ENCODE measurements at regions not wholly inside any gene's neighbourhood (a gene's known extent, or its start where the extent isn't known, plus 50 kb on each side); places are given as distances from the start of the nearest gene placed in this dataset.

DNA sequence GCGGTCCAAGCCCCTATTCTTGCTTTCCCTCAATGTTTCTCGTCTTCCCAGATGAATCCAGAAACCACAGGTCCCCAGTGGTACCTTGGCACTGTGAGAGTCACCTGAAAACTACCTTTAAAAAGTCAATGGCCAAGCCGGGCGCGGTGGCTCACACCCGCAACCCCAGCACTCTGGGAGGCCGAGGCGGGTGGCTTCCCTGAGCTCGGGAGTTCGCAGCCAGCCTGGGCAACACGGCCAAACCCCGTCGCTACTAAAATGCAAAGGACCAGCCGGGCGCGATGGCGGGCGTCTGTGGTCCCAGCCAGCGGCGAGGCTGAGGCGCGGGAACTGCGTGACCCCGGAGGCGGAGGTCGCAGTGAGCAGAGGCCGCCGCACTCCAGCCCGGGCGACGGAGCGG lies 285.9 kb downstream of the CHL1 start:
- TF ChIP-seq, protein P1, sequence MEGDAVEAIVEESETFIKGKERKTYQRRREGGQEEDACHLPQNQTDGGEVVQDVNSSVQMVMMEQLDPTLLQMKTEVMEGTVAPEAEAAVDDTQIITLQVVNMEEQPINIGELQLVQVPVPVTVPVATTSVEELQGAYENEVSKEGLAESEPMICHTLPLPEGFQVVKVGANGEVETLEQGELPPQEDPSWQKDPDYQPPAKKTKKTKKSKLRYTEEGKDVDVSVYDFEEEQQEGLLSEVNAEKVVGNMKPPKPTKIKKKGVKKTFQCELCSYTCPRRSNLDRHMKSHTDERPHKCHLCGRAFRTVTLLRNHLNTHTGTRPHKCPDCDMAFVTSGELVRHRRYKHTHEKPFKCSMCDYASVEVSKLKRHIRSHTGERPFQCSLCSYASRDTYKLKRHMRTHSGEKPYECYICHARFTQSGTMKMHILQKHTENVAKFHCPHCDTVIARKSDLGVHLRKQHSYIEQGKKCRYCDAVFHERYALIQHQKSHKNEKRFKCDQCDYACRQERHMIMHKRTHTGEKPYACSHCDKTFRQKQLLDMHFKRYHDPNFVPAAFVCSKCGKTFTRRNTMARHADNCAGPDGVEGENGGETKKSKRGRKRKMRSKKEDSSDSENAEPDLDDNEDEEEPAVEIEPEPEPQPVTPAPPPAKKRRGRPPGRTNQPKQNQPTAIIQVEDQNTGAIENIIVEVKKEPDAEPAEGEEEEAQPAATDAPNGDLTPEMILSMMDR (IDR thresholded peaks at IDR 0.05) = no peak
- TF ChIP-seq POLR2AphosphoS5 (IDR thresholded peaks at IDR 0.05) (no peak), POLR2A (IDR thresholded peaks at IDR 0.05) (no peak)

Data from gastroesophageal sphincter (tissue), 3 donors.